AG20443 (cell line): ENCODE measurements at regions not wholly inside any gene's neighbourhood (a gene's known extent, or its start where the extent isn't known, plus 50 kb on each side); places are given as distances from the start of the nearest gene placed in this dataset.

Experiments
- DNase-seq: peaks from one replicate; pipeline ENCODE4 v3.0.0; 2012; ENCODE audit warnings: low spot score, mixed read lengths

- DNase-seq: no peak
Observed at GRCh38 chr14:84197704-84198103, 1332.2 kb upstream of the FLRT2 start.

GRCh38 chr14:84202486-84202885 lies 1327.5 kb upstream of the FLRT2 start:
- no peak for DNase-seq

DNA sequence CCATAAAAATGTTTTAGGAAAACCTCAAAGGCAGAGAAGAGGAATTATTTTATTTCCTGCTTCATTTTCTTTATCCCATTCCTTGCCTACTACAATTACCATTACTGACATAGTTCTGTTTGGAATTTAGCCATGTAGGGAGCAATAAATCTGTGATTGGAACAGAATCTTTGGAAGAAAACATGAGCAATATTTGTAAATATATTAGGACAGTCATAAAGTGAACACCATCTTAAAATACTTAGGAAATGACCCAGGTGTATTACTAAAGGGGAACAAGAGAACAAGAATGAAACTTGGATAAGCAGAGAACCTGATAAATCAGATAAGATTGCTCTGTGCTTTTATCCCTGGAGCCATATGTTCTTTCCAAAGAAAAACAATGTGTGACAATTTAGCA lies 1326.0 kb upstream of the FLRT2 start:
- no peak for DNase-seq

DNA sequence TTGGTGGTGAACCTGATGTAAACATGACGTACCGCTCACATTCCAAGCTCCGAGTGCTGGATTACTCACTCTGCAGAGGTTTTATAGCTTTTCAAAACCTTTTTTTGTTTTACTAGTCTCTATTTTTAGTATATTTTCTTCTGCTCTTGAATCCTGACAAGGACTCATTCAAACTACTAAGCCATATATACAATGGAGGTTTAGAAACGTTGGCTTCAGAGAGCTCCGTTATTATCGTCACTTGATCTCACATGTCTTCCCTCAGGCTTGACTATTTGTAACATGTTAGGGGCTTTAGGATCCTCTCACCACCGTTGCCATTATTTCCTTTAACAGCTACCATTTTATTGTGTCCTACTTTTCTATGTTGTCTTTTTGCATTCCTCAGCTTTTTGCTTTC lies 1321.5 kb upstream of the FLRT2 start:
- no peak for DNase-seq

GRCh38 chr14:84209031-84209430 lies 1320.9 kb upstream of the FLRT2 start:
- no peak for DNase-seq

DNA sequence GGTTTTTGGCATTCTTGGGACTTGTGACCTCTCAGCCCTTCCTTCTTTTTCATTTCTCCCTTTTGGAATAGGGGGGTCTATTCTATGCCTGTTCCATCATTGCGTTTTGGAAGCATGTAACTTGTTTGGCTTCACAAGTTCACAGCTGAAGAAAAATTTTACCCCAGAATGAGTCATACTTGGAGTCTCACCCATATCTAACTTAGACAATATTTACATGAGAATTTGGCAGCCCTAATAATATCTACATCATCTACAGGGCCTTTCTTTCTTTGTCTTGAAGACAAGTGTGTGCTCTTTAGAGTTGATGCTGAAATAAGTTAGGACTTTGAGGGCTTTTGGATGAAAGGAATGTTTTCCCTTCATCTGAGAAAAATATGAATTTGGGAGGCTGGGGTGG lies 1312.9 kb upstream of the FLRT2 start:
- DNase-seq: no peak

DNA sequence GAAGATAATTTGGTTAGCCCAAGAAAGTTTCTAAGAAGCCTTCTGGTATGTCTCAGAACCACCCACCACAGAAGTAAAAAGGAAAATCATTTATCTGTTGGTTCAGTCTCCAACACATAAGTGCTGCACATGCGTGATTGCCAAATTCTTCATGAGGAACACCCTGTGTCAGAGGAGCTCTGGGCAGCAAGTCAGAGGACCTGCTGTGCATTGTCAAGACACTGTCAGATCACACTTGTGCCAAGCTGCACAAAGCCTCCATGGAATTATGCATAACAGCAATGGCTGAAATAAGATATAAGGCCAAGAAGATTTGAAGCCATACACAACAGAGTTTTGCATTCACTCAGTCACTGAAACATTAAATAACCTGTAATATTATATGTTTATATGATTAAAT lies 1304.7 kb upstream of the FLRT2 start:
- DNase-seq: no peak

DNA sequence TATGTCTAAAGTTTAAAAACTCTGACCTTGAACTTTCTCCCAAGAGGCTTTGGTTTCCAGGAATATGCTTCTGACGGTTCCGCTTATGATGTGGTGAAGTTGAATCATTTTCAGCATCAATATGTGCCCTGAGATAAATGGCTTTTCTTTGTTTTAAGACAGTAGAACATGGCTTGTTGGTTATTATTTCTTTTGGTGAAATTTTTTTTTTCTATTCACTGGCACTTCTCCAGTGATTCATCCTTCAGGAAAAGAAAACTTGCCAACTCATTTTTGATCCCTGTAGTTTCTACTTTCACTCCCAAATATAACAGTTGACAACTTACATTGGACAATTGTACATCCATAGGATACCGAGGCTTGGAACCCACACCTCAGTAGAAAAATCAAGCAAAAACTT lies 1301.2 kb upstream of the FLRT2 start:
- no peak for DNase-seq

GRCh38 chr14:84234281-84234680 lies 1295.7 kb upstream of the FLRT2 start:
- DNase-seq: no peak

- DNase-seq: no peak
Observed at GRCh38 chr14:84236290-84236689, 1293.7 kb upstream of the FLRT2 start.

DNA sequence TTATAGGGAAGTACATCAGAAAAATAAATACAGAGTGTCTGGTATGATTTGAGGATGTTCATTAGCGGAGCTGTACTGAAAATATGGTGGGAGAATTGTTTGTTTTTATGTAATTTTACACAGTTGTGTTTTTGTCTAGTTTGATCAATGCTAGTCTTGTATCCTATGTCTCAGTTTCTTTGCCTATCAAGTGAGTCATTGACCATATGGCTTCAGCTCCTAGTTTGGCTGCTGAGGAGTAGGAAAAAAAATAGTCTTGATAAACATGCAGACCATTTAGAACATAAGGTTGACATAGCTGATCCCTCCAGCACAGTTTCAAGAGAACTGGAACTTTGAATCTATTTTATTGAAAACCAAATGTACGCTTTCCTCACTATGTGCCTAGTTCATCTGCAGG lies 1292.1 kb upstream of the FLRT2 start:
- DNase-seq: no peak

- DNase-seq: no peak
Observed at GRCh38 chr14:84247693-84248092, 1282.3 kb upstream of the FLRT2 start.

GRCh38 chr14:84250893-84251292 lies 1279.1 kb upstream of the FLRT2 start:
- no peak for DNase-seq

DNA sequence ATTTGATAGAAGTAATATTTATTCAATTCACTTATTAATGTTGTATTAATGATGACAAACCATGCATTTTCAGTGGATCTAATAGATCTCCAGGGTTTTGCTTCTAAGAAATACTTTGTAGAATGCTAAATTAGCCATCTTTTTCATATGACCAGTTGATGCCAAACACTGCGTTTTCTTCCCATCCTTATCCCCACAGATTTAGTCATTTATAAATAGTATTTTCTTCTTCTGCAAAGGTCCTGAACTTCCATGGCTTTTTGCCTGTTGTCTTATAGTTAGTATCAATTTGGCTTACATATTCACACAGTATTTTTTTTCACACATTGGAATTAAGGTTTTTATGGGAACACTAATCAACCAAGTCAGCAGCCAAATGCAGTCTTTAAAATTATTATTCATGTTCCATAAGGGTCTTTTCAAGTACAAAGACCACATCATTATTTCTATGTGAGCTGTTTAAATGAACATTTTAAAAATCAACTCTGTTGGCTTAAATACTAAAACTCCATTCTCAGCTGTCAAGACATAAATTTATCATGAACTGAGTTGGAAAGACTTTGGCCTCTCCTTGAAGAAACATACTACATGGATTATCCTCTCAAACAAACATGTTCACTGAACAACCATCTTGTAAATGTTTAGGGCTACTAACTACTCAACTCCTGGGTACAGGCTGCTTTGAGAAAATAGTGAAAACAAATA lies 1278.4 kb upstream of the FLRT2 start:
- no peak for DNase-seq

GRCh38 chr14:84252706-84253105 lies 1277.2 kb upstream of the FLRT2 start:
- DNase-seq: no peak

GRCh38 chr14:84253326-84253725 lies 1276.6 kb upstream of the FLRT2 start:
- DNase-seq: no peak

DNA sequence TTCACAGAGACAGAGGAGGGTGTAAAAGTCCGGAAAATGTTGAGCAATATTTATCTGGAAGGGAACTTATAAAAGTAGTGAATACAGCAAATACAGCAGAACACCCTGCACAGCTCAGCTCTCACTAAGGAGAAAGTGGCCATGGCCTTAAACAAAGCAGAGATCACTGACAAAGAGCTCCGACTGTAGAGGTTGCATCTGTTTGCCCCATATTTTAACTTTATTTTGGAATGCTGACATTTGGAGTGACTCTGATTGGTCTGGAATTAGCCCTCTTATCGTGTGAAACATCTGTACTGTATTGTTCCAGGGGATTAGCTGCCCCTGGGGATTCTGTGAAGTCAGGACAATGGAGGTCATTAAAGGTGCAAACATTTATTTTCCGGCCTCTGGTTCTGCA lies 1275.7 kb upstream of the FLRT2 start:
- DNase-seq: no peak

DNA sequence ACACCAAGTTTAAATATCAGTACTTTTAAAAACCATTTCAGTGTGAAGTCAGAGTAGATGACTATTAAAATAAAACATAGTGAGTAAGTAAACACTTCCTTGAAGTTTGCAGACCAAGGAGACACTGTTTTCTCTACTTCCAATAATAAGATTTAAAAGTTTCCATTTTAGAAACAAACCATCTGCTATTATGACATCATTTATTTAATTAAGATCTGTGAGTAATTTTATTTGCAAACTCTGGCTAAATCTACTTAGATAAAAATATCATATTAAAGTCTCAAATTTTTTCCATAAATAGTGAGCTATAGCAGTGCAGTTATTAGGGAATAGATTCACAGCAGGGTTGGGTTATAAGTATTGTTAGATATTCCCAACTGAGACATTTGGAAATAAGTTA lies 1267.0 kb upstream of the FLRT2 start:
- DNase-seq: no peak

DNA sequence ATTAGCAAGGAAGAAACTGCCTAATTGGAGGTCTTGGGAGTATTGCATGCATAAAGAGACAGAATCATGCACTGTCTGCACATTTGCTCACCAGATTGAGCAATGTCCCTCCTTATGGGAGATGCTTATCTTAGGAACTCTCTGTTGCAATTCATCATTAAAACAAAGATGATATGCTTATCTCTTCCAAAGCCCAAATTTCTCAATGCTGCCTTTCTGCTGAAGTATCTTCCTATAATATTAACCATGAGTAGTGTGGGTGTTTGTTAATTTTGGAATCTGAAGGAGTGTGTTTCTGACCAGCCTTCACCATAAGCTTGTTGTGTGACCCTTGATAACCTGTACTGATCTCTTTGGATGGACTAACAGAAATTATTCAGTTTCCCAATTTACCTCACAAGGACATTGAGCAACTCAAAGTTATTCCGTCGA lies 1257.6 kb upstream of the FLRT2 start:
- no peak for DNase-seq

GRCh38 chr14:84273181-84273580 lies 1256.8 kb upstream of the FLRT2 start:
- DNase-seq: no peak

DNA sequence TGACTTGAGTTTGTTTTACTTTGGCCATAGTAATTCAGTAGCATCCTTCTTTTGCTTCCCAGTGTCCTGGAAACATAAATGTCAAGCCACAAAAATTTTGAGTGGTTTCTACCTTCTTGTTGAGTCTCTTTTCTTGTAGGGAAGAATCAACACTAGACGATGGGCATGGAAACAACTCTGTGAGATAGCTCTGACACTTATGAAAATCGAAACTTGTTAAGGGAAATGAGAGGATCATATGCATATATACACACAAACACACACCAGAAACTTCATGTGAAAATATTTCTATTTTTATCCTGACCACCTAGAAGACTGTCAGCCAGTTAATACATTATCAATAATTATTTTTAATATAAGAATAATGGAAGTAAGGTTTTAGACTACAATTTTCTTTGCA lies 1247.3 kb upstream of the FLRT2 start:
- DNase-seq: no peak

GRCh38 chr14:84288781-84289180 lies 1241.2 kb upstream of the FLRT2 start:
- DNase-seq: no peak

DNA sequence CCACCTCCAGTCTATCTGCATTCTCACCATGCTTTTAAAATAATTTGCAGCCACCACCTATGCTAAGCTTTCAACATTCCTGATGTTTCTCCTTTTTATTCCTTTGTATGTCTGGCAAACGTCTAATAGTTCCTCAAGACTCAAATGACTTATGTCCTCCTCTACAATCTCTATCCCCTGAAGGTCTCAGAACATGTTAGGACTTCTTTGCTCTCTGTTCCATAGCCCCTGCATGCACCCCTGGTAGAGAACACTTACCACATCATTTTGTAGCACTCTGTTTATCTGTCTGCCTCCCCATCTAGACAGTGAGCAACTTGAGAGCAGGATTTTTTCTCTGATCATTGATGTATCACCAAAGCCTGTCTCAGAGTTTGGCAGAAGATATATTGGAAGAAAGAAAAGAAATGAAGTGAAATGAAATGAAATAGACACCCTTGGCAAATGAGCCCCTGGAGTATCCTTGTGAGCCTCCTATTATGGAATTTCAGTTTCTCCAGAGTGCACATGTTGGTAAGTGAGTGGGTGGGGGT lies 1231.2 kb upstream of the FLRT2 start:
- DNase-seq: no peak

DNA sequence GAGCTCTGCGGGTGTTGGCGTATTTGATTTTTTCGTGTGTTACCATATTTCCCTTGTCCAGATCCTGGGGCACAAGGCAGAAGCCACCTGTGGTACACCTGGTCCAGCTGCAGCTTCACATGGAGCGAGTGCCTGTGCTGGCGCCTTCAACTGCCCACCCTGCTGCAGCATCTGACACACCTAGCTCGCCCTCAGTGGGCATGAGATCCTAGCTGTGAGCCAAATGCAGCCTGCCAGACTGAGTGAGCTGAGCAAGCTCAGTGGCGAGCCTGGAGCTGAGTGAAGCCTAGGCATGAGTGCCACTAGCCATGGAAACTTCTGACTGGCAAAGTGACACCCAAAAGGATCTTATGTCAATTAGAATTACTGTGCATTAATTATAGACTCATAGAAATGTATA lies 1226.8 kb upstream of the FLRT2 start:
- no peak for DNase-seq
